ENCODE measurements at regions not wholly inside any gene's neighbourhood (a gene's known extent, or its start where the extent isn't known, plus 50 kb on each side); places are given as distances from the start of the nearest gene placed in this dataset.

DNA sequence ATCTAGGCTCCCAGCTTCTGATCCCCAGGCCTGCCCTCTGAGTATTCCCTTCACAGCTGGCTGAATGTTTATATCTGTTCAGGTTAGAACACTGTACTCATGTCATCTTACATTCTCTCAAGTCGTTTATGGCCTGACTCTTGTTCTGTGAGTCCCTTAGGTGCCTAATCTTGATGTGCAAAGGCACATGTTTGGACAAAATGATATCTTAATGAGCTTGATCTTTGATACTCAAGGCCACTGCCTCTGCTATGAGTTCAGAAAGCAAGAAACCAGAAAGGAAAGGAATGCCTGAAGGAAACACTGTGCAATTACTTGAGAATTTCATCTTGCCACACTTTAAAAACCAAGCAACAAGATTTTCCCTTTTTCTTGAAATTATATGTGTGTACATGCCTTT, 391.8 kb upstream of the ZNF608 start:
- DNase-seq (ENCODE audit: low spot score), result no peak

DNA sequence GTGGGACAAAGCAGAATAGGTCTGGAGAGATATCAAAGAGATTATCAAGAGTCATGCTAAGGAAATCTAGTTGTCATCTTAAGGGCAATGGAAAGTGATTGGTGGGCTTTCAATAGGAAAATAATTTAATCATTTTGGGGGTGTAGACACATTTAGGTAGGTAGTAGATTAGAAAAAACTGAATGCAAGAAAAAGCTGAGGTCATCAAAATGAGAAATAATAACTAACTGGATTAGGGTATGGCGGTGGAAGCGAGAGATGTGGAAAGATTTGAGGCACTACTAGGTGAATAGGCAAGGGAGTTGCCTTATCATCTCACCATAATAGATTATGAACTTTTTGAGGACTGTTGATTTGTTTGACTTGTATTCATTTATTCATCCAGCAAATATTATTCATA, 393.2 kb upstream of the ZNF608 start:
- DNase-seq (ENCODE audit: low spot score), result no peak

- no peak for DNase-seq (ENCODE audit: low spot score)
These were observed 393.8 kb upstream of the ZNF608 start for GRCh38 chr5:125140220-125140619.

GRCh38 chr5:125140855-125141254, 394.4 kb upstream of the ZNF608 start:
- peak; percentile 22 for DNase-seq (ENCODE audit: low spot score)

- DNase-seq (ENCODE audit: low spot score), result no peak
These were observed 396.0 kb upstream of the ZNF608 start for GRCh38 chr5:125142458-125142857.

DNA sequence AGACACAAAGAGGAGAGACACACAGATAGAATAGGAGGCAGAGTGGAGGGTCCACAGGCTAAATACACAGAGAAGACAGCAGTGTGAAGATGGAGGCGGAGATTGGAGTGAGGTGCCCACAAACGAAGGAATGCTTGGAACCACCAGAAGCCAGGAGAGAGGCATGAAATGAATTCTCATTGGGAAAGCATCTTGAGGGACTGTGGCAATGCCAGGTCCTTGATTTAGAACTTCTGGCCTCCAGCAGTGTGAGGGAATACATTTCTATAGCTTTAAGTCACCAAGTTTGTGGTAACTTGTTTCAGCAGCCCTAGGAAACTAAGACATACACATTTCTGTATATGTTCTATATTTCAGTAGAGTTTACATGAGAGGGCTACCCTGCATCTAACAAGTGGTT, 396.6 kb upstream of the ZNF608 start:
- DNase-seq (ENCODE audit: low spot score), result no peak

DNA sequence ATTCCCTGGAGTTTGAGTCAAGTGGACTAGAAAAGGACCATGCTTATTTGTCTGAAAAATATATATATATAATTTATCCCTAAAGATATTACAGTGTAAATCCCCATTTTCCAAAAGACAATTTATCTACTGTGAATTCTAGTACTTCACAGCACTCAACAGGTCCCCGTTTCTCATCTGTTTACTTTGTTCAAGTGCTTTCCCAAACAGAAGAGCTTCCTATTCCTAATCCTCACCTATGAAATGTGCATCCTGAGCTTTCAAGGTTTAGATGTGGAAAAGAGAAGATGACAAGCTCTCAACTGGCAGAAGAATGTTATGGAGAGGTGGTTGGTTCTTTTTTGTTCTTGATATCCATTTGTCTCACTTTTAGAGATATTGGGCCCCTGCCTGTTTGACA, 401.6 kb upstream of the ZNF608 start:
- no peak for DNase-seq (ENCODE audit: low spot score)

DNA sequence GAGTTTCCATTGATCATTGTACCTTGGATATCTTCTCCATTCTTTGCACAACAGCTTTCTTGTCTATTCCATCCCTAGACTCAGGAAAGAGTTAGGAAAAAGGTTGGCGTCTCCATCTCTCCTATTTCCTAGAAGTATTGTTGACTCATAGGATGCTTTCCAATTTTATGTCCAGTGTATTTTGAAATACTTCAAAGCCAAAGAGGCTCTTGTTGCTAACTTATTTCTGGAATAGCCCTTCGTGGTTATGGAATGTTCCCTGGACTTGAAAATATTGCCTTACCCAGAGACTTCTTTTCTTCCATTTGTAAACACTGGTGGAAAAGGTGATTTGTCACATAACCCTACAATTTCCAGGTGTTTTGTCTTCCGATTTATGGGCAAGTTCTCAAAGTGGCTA, 402.3 kb upstream of the ZNF608 start:
- DNase-seq (ENCODE audit: low spot score), result no peak

GRCh38 chr5:125149110-125149509, 402.7 kb upstream of the ZNF608 start:
- DNase-seq (ENCODE audit: low spot score), result no peak

DNA sequence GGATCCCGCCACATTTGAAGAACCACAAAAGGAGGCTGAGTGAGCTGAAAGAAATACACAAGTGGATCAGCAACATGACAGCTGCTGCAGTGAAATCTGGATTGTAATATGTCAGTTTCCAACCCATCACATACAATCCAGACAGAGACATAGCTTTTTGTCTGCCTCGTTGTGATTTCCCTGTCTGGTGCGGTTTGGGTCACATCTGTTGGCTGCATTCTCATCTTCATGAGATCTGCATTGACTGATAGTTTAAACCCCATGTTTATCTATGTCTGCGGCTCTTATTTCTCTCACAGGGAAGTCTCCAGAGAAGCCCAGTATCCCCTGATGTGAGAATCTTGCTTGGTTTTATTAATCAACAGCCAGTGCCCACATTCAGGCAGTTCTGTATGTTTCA, 403.1 kb upstream of the ZNF608 start:
- DNase-seq (ENCODE audit: low spot score), result no peak

- no peak for DNase-seq (ENCODE audit: low spot score)
These were observed 403.7 kb upstream of the ZNF608 start for GRCh38 chr5:125150041-125150669.

DNA sequence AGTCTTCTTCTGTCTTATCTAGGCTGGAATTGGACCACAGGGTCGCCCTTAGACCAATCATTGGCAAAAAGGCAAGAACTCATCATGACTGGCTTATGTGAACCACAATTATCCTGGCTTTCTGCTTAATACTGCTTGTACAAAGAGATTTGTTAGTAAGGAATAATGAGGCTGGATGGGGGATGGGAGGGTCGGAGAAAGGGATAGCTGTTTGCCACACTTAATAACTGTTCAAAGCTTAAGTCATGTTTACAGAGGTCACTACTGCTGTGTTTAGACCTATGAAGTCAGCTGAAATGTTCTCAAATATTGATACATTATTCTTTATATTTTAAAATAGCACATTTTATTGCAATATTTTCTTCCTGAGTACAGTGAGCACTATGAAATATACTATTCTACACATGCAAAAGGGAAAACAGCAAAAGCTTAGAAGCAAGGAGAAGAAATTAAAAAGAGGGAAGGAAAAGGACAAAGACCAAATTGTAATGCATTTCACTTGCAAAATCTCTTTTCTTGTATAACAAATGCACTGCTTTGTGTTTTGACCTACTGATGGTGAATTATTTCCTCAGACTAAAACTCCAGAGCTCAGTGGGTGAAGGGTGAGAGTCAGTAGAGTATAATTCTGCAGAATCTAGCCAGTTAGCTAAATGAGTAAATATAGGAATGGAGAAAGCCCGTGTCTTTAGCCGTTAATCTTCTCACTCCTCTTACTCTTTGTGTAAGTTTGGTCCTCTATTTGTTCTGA, 404.9 kb upstream of the ZNF608 start:
- no peak for DNase-seq (ENCODE audit: low spot score)

DNA sequence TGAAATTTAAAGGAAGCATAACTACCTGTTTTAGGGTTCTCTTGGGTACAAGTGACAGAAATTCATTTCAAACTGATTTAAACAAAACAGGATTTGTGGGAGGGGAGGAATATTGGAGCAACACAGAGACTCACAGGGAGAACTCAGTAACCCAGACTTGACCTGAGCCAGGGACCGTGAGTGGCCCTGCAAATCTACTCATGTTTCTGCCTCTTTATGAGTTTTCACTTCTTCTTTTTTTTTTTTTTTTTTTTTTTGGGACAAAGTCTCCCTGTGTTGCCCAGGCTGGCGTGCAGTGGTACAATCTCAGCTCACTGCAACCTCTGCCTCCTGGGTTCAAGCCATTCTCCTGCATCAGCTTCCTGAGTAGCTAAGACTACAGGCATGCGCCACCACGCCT, 405.6 kb upstream of the ZNF608 start:
- no peak for DNase-seq (ENCODE audit: low spot score)

GRCh38 chr5:125152461-125153189, 406.2 kb upstream of the ZNF608 start:
- DNase-seq (ENCODE audit: low spot score), result no peak

DNA sequence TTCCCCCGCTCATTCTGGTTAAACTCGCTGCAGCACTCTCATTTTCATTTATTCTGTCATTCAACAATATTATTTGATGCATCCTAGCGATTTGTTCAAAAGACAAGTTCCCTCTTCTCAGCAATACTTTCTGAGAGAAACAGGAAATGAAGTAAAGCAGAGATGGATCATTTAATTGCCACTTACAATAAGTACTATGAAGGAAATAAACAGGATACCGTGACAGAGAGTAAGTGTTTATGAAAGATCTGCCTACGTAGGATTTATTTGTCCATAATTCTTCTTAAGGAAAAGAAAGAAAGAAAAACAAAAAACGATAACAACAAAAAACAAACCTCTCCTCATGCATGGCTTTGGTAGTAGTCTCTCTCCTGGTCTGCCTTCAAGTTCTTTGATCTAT, 406.8 kb upstream of the ZNF608 start:
- DNase-seq (ENCODE audit: low spot score), result no peak

DNA sequence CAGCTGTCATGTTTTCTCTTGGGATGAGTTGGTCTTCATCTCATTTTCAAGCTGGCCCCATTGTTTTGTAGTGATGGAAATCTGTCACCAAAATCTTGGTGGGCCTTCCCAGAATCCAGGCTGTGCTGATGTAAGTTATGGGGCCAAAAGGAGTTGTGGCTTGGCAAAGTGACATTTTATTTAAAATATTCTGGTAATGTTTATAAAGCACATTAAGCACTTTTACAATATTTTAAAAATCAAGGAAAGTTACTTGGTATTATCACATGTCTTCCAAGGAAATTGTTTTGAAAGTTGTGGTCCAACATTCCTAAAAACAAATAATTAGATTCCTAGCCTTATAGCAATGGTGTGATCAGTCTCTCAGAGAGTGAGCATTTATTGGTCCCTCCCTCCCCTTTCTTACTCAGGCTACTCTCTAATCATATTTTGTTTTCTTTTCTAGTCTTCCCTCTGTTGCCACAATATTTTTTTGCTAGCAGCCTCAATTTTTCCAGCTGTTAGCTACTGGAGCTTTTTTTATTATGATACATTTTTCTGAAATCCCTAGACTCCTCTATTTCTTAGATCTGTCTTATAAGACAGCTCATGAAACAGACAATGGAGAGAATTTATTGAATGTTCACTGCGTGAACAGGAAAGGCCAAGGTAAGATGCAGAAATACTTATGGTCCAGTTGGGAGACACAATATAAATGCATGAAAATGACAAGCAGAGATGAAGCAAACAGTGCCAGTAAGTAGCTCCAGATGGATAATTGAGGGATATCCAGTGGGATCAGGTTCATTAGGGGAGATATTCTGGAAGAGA, 408.1 kb upstream of the ZNF608 start:
- no peak for DNase-seq (ENCODE audit: low spot score)

GRCh38 chr5:125160787-125161502, 414.5 kb upstream of the ZNF608 start:
- DNase-seq (ENCODE audit: low spot score), result no peak

DNA sequence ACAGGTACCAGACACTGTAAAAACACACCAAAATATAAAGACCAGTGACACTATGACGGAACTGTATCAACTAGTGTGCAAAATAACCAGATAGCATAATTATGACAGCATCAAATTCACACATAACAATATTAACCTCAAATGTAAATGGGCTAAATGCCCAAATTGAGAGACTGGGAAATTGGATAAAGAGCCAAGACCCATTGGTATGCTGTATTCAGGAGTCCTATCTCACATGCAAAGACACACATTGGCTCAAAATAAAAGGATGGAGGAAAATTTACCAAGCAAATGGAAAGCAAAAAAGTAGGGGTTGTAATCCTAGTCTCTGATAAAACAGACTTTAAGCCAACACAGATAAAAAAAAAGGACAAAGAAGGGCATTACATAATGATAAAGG, 416.3 kb upstream of the ZNF608 start:
- no peak for DNase-seq (ENCODE audit: low spot score)

GRCh38 chr5:125169396-125169795, 423.0 kb upstream of the ZNF608 start:
- no peak for DNase-seq (ENCODE audit: low spot score)

GRCh38 chr5:125171641-125172040, 425.2 kb upstream of the ZNF608 start:
- no peak for DNase-seq (ENCODE audit: low spot score)

GRCh38 chr5:125175348-125176004, 429.0 kb upstream of the ZNF608 start:
- DNase-seq (ENCODE audit: low spot score), result no peak
